Parathyroid adenoma (tissue), 2 donors: ENCODE measurements at regions not wholly inside any gene's neighbourhood (a gene's known extent, or its start where the extent isn't known, plus 50 kb on each side); places are given as distances from the start of the nearest gene placed in this dataset.

Source experiments
- H2AFZ ChIP-seq: fragments of 300-600 bp; sonication (generic); one replicate; pipeline ENCODE4 v1.7.0; 2017; ENCODE audit warnings: antibody characterized with exemption, mild to moderate bottlenecking
- H3K27ac ChIP-seq: fragments of 300-600 bp; sonication (generic); one replicate; pipeline ENCODE4 v1.7.0; 2017
- H3K27me3 ChIP-seq: fragments of 300-600 bp; sonication (generic); one replicate; pipeline ENCODE4 v1.7.0; 2017; ENCODE audit warnings: low read length; ENCODE audit not compliant: control insufficient read depth, insufficient read depth
- H3K36me3 ChIP-seq: fragments of 300-600 bp; sonication (generic); one replicate; pipeline ENCODE4 v1.7.0; 2017; ENCODE audit warnings: low read length; ENCODE audit not compliant: control insufficient read depth, insufficient read depth
- H3K4me1 ChIP-seq: fragments of 300-600 bp; sonication (generic); one replicate; pipeline ENCODE4 v1.7.0; 2017; ENCODE audit warnings: control low read depth
- H3K4me2 ChIP-seq: fragments of 300-600 bp; sonication (generic); one replicate; pipeline ENCODE4 v1.7.0; 2017; ENCODE audit warnings: low read length
- H3K4me3 ChIP-seq: fragments of 300-600 bp; sonication (generic); one replicate; pipeline ENCODE4 v1.7.0; 2017; ENCODE audit warnings: low read depth, low read length
- H3K79me2 ChIP-seq: fragments of 300-600 bp; sonication (generic); one replicate; pipeline ENCODE4 v1.7.0; 2017; ENCODE audit warnings: control low read depth
- H3K9ac ChIP-seq: fragments of 300-600 bp; sonication (generic); one replicate; pipeline ENCODE4 v1.7.0; 2017; ENCODE audit warnings: mild to moderate bottlenecking
- H3K9me3 ChIP-seq: fragments of 300-600 bp; sonication (generic); one replicate; pipeline ENCODE4 v1.7.0; 2017; ENCODE audit warnings: low read length; ENCODE audit not compliant: control insufficient read depth
- CTCF ChIP-seq: fragments of 300-600 bp; sonication (generic); IDR thresholded peaks from one replicate; pipeline ENCODE4 v1.7.0; 2017; ENCODE audit warnings: antibody characterized with exemption, mild to moderate bottlenecking
- donor health status: primary hyperparathyroidism.

- no peaks in the 10 kb centered on the region for H3K27me3 ChIP-seq
- H3K4me3 ChIP-seq = no peak overlapping the region
- no peak overlapping the region for H3K9ac ChIP-seq
- no peak for TF ChIP-seq CTCF
- H3K9me3 ChIP-seq = no peaks in the 10 kb centered on the region
- H3K4me2 ChIP-seq = no peak overlapping the region
- H3K36me3 ChIP-seq = no peaks in the 10 kb centered on the region
- no peaks in the 10 kb centered on the region for H3K4me1 ChIP-seq
- no peak overlapping the region for H3K27ac ChIP-seq
- no peak overlapping the region for H2AFZ ChIP-seq
- no peaks in the 10 kb centered on the region for H3K79me2 ChIP-seq
Measured at GRCh38 chr4:181083757-181084361, 1159.3 kb upstream of the TENM3 start.

- no peaks in the 10 kb centered on the region for H3K36me3 ChIP-seq
- H2AFZ ChIP-seq = no peak overlapping the region
- no peak overlapping the region for H3K4me2 ChIP-seq
- no peaks in the 10 kb centered on the region for H3K4me1 ChIP-seq
- H3K27ac ChIP-seq = no peak overlapping the region
- no peak for TF ChIP-seq CTCF
- H3K4me3 ChIP-seq = no peak overlapping the region
- no peaks in the 10 kb centered on the region for H3K27me3 ChIP-seq
- no peaks in the 10 kb centered on the region for H3K9me3 ChIP-seq
- no peaks in the 10 kb centered on the region for H3K79me2 ChIP-seq
- no peak overlapping the region for H3K9ac ChIP-seq
Measured at GRCh38 chr4:181085557-181085956, 1157.6 kb upstream of the TENM3 start.

- Histone ChIP-seq H3K9ac (no peak overlapping the region), H2AFZ (no peak overlapping the region), H3K27ac (no peak overlapping the region), H3K36me3 (no peaks in the 10 kb centered on the region), H3K4me1 (no peaks in the 10 kb centered on the region), H3K9me3 (no peaks in the 10 kb centered on the region), H3K27me3 (no peaks in the 10 kb centered on the region), H3K79me2 (no peaks in the 10 kb centered on the region), H3K4me3 (no peak overlapping the region), H3K4me2 (no peak overlapping the region)
- no peak for TF ChIP-seq CTCF
Measured at GRCh38 chr4:181105487-181105886, 1137.7 kb upstream of the TENM3 start.

- Histone ChIP-seq H3K4me2 (no peak overlapping the region), H2AFZ (no peak overlapping the region), H3K27ac (no peak overlapping the region), H3K36me3 (no peaks in the 10 kb centered on the region), H3K9me3 (no peaks in the 10 kb centered on the region), H3K27me3 (no peaks in the 10 kb centered on the region), H3K79me2 (no peaks in the 10 kb centered on the region), H3K9ac (no peak overlapping the region), H3K4me3 (no peak overlapping the region), H3K4me1 (no peaks in the 10 kb centered on the region)
- no peak for TF ChIP-seq CTCF
Measured at GRCh38 chr4:181106398-181106797, 1136.8 kb upstream of the TENM3 start.

GRCh38 chr4:181108237-181108636 lies 1135.0 kb upstream of the TENM3 start:
- no peak overlapping the region for H3K27ac ChIP-seq
- H3K36me3 ChIP-seq = no peaks in the 10 kb centered on the region
- no peaks in the 10 kb centered on the region for H3K9me3 ChIP-seq
- H3K79me2 ChIP-seq = no peaks in the 10 kb centered on the region
- H3K27me3 ChIP-seq = no peaks in the 10 kb centered on the region
- H3K9ac ChIP-seq = no peak overlapping the region
- no peak overlapping the region for H3K4me2 ChIP-seq
- no peak overlapping the region for H3K4me3 ChIP-seq
- no peaks in the 10 kb centered on the region for H3K4me1 ChIP-seq
- no peak overlapping the region for H2AFZ ChIP-seq
- no peak for TF ChIP-seq CTCF
